ENCODE measurements at regions not wholly inside any gene's neighbourhood (a gene's known extent, or its start where the extent isn't known, plus 50 kb on each side); places are given as distances from the start of the nearest gene placed in this dataset.

DNA sequence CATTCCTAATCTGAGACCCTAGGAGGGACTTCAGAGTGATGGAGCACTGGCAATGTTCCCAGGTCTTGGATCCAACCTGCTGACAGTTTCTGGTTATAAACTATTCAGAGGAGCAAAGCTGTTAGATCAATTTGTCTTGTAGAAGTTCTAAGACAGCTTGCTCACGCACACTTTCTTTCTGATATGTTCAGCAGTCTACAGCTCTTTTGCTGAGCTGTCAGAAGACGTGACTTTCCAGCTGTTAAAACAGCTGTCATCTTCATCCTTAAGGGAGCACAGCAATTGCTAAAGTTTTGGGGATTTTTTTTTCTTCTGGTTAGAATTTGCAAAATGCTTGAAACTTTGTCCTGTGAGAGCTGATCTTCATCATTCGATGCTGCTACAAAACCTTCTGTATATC lies 823.1 kb downstream of the SORCS1 start:
- Mint-ChIP-seq H3K36me3 (ENCODE audit: low read depth) (no peaks in the 10 kb centered on the region), H3K27me3 (ENCODE audit: low read depth) (no peaks in the 10 kb centered on the region), H3K4me3 (ENCODE audit: low read depth) (no peak overlapping the region), H3K27ac (no peak overlapping the region), H3K9me3 (peaks cover 10% of the 10 kb centered on the region), H3K4me1 (ENCODE audit: low read depth) (no peaks in the 10 kb centered on the region)
- DNase-seq (ENCODE audit: low spot score), result no peak
- intact Hi-C loops (cut with micrococcal nuclease), result no loop called here

DNA sequence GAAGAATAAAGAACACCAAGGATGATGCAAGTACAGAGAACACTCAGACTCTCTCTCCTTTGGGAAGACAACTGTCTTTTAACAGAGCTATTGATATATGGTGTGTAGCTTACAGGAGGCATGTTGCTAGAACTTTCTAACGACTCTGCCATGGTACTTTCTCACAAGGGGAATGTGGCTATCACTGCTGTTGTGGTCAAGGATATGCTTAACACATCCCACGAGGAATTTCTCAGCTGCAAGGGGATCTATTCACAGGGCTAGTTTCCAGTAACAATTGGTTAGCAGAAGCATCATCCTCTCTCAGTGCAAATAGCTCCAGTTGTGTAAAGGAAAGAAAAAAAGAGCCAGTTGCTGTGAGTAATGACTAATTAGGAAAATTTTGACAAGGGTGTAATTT lies 826.0 kb downstream of the SORCS1 start:
- Mint-ChIP-seq H3K27me3 (ENCODE audit: low read depth) (no peaks in the 10 kb centered on the region), H3K36me3 (ENCODE audit: low read depth) (no peaks in the 10 kb centered on the region), H3K27ac (no peak overlapping the region), H3K4me1 (ENCODE audit: low read depth) (no peaks in the 10 kb centered on the region), H3K9me3 (peaks cover 6% of the 10 kb centered on the region), H3K4me3 (ENCODE audit: low read depth) (no peak overlapping the region)
- DNase-seq (ENCODE audit: low spot score), result no peak
- intact Hi-C loops (cut with micrococcal nuclease), result no loop called here

DNA sequence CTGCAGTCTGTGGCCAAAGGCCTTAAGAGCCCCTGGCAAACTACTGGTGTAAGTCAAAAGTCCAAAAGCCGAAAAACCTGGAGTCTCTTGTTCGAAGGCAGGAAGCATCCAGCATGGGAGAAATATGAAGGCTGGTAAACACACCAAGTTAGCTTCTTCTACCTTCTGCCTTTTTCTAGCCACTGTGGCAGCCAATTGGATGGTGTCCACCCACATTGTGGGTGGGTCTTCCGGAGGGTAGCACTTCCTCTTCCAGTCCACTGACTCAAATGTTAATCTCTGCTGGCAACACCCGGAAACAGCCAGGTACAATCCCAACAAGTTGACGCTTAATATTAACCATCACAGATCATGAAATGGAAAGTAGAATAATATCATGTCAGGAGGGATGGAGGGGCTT lies 827.6 kb downstream of the SORCS1 start:
- DNase-seq (ENCODE audit: low spot score), result no peak
- Mint-ChIP-seq H3K36me3 (ENCODE audit: low read depth) (no peaks in the 10 kb centered on the region), H3K27ac (no peak overlapping the region), H3K4me1 (ENCODE audit: low read depth) (no peaks in the 10 kb centered on the region), H3K4me3 (ENCODE audit: low read depth) (no peak overlapping the region), H3K9me3 (peaks cover 6% of the 10 kb centered on the region), H3K27me3 (ENCODE audit: low read depth) (no peaks in the 10 kb centered on the region)
- intact Hi-C loops (cut with micrococcal nuclease), result no loop called here

DNA sequence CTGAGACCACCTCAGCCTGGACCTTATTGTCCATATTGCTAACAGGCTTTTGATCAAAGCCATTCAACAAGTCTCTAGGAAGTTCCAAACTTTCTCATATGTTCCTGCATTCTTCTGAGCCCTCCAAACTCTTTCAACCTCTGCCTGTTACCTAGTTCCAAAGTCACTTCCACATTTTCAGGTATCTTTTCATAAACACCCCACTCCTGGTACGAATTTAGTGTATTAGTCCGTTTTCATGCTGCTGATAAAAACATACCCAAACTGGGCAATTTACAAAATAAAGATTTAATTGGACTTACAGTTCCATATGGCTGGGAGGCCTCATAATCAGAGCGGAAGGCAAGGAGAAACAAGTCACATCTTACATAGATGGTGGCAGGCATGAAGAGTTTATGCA lies 836.8 kb downstream of the SORCS1 start:
- intact Hi-C loops (cut with micrococcal nuclease), result no loop called here
- Mint-ChIP-seq H3K4me1 (ENCODE audit: low read depth) (no peaks in the 10 kb centered on the region), H3K36me3 (ENCODE audit: low read depth) (no peaks in the 10 kb centered on the region), H3K9me3 (peaks cover 49% of the 10 kb centered on the region), H3K27ac (no peak overlapping the region), H3K4me3 (ENCODE audit: low read depth) (no peak overlapping the region), H3K27me3 (ENCODE audit: low read depth) (no peaks in the 10 kb centered on the region)
- DNase-seq (ENCODE audit: low spot score), result no peak

DNA sequence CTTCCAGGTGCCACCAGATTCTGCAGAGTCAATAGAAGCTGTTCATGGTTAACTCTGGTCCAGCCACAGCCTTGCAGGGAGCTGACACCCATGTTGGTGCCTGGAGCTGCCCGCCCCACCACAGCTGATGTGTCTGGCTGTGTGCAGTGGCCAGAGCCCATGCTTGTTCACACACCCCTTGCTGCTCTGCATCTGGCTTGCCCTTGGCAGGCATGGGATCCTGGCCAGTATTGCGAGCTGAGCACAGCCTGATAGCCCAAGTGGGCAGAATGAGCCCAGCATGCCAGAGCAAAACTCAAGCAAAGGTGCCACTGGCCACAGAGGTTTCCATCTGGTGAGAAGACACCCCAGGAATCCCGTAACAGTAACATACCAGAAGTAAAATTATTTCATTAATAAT lies 843.6 kb downstream of the SORCS1 start:
- Mint-ChIP-seq H3K9me3 (peaks cover 12% of the 10 kb centered on the region), H3K4me1 (ENCODE audit: low read depth) (no peaks in the 10 kb centered on the region), H3K4me3 (ENCODE audit: low read depth) (no peak overlapping the region), H3K36me3 (ENCODE audit: low read depth) (no peaks in the 10 kb centered on the region), H3K27me3 (ENCODE audit: low read depth) (no peaks in the 10 kb centered on the region), H3K27ac (no peak overlapping the region)
- intact Hi-C loops (cut with micrococcal nuclease), result no loop called here
- no peak for DNase-seq (ENCODE audit: low spot score)

DNA sequence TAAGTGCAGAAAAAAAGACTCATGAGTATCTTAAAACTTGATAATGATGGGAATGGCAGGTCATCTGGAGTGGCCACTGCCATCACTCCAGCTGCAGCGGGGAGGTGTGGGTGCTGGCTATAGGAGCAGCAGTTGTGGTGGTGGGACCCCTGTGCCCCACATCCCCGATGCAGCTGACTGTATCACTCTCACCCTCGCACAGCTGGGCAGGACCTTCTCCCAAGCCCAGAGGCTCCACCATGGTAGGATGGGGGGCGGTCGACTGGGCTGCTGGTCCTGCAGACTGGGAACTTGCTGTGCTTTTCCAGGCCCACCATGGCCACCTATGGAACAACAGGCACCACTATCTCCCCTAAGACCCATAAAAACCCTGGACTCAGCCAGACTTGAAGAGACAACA lies 844.4 kb downstream of the SORCS1 start:
- no peak for DNase-seq (ENCODE audit: low spot score)
- H3K36me3 Mint-ChIP-seq (ENCODE audit: low read depth), result no peaks in the 10 kb centered on the region
- H3K9me3 Mint-ChIP-seq, result peaks cover 9% of the 10 kb centered on the region
- no peak overlapping the region for H3K4me3 Mint-ChIP-seq (ENCODE audit: low read depth)
- intact Hi-C loops (cut with micrococcal nuclease), result no loop called here
- H3K27me3 Mint-ChIP-seq (ENCODE audit: low read depth), result no peaks in the 10 kb centered on the region
- no peak overlapping the region for H3K27ac Mint-ChIP-seq
- H3K4me1 Mint-ChIP-seq (ENCODE audit: low read depth), result no peaks in the 10 kb centered on the region

DNA sequence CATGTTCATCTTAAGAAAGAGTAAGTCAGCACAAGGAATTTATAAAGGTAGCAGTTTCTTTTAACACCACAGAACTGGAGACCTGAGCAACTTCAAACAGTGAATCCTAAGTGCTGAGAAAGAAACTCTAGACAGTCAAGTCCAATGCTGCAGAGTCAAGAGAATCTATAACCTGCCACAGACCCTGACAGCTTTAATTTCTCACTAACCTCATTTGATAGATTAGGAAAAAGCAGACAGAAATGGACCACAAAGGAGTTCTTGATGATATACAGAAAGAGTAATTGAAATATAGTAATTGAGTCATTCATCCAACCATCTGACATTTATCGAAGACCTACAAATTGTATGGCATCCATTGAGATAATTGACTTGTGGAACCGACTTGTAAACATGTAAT lies 847.0 kb downstream of the SORCS1 start:
- Mint-ChIP-seq H3K27ac (no peak overlapping the region), H3K9me3 (peaks cover 4% of the 10 kb centered on the region), H3K27me3 (ENCODE audit: low read depth) (no peaks in the 10 kb centered on the region), H3K4me3 (ENCODE audit: low read depth) (no peak overlapping the region), H3K4me1 (ENCODE audit: low read depth) (no peaks in the 10 kb centered on the region), H3K36me3 (ENCODE audit: low read depth) (no peaks in the 10 kb centered on the region)
- DNase-seq (ENCODE audit: low spot score), result no peak
- intact Hi-C loops (cut with micrococcal nuclease), result no loop called here

DNA sequence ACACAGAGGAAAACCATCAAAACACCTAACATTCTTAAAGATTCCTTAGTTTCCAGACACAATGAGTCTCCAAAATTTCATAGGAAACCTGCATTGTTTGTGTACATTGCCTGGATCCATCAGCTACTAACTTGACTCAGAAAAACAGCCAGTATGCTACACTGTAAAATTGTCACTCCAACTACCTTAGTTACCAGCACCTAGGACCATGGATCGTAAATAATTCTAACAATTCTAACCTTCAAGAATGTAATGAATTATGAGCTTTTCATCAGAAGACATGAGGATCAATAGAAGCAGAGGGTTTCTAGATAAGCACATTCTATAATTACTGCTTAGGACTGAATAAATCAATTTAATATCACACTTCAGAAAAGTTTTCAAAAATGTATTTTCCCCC lies 851.5 kb downstream of the SORCS1 start:
- peaks cover 23% of the 10 kb centered on the region for H3K9me3 Mint-ChIP-seq
- H3K36me3 Mint-ChIP-seq (ENCODE audit: low read depth), result no peaks in the 10 kb centered on the region
- no peak overlapping the region for H3K27ac Mint-ChIP-seq
- no peaks in the 10 kb centered on the region for H3K4me1 Mint-ChIP-seq (ENCODE audit: low read depth)
- intact Hi-C loops (cut with micrococcal nuclease), result no loop called here
- H3K27me3 Mint-ChIP-seq (ENCODE audit: low read depth), result no peaks in the 10 kb centered on the region
- no peak for DNase-seq (ENCODE audit: low spot score)
- H3K4me3 Mint-ChIP-seq (ENCODE audit: low read depth), result no peak overlapping the region

DNA sequence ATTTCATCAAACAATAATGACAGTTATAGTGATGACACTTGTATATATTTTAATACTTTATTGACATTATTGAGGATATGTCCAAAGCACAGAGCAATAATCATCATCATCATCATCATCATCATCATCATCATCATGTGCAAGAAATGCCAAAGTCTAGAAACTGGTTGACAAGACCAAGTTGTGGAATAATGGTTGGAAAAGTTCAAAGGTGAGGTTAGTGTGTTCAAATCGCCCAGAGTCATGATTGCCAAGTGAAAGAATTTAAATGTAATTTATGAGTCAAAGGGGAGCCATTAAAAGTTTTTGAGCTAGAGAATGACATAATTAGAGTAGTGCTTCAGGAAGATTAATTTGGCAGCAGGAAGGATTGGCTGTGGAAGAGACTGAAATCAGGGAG lies 852.4 kb downstream of the SORCS1 start:
- Mint-ChIP-seq H3K27me3 (ENCODE audit: low read depth) (no peaks in the 10 kb centered on the region), H3K36me3 (ENCODE audit: low read depth) (no peaks in the 10 kb centered on the region), H3K4me1 (ENCODE audit: low read depth) (no peaks in the 10 kb centered on the region), H3K27ac (no peak overlapping the region), H3K4me3 (ENCODE audit: low read depth) (no peak overlapping the region), H3K9me3 (peaks cover 24% of the 10 kb centered on the region)
- intact Hi-C loops (cut with micrococcal nuclease), result no loop called here
- DNase-seq (ENCODE audit: low spot score), result no peak

DNA sequence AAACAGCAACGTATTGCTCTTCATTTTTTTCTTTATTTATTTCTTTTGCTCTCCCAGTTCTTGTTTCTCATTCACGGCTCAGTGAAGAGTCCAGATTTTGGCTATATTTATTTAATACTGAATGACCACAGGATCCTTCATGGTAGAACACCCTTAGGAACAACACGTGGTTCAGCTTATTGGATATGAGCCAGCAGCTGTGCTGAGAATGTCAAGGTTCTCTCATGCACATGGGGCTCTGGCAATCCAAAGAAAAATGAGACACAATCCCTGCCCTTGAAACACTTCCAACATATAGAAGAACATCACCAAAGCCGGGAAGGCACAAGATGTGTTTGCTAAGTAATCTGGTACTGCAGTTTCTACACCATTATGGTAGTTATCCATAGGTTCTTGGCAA lies 852.9 kb downstream of the SORCS1 start:
- no peaks in the 10 kb centered on the region for H3K36me3 Mint-ChIP-seq (ENCODE audit: low read depth)
- H3K27ac Mint-ChIP-seq, result no peak overlapping the region
- intact Hi-C loops (cut with micrococcal nuclease), result no loop called here
- H3K9me3 Mint-ChIP-seq, result peaks cover 25% of the 10 kb centered on the region
- no peak overlapping the region for H3K4me3 Mint-ChIP-seq (ENCODE audit: low read depth)
- H3K27me3 Mint-ChIP-seq (ENCODE audit: low read depth), result no peaks in the 10 kb centered on the region
- DNase-seq (ENCODE audit: low spot score), result no peak
- H3K4me1 Mint-ChIP-seq (ENCODE audit: low read depth), result no peaks in the 10 kb centered on the region

DNA sequence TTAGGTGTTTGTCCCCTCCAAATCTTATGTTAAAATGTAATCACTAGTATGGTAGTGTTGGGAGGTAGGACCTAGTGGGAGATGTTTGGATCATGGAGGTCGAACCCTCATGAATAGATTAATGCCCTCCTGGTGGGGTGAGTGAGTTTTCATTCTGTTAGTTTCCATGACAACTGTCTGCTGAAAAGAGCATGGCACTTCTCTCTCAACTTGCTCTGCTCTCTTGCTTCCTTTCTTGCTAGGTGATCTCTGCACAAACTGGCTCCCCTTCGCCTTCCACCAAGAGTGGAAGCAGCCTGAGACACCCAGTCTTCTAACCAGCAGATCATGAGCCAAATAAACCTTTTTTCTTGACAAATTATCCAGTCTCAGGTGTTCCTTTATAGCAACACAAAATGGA lies 853.9 kb downstream of the SORCS1 start:
- Mint-ChIP-seq H3K4me1 (ENCODE audit: low read depth) (no peaks in the 10 kb centered on the region), H3K4me3 (ENCODE audit: low read depth) (no peak overlapping the region), H3K9me3 (peaks cover 27% of the 10 kb centered on the region), H3K27me3 (ENCODE audit: low read depth) (no peaks in the 10 kb centered on the region), H3K27ac (no peak overlapping the region), H3K36me3 (ENCODE audit: low read depth) (no peaks in the 10 kb centered on the region)
- intact Hi-C loops (cut with micrococcal nuclease), result no loop called here
- DNase-seq (ENCODE audit: low spot score), result no peak

DNA sequence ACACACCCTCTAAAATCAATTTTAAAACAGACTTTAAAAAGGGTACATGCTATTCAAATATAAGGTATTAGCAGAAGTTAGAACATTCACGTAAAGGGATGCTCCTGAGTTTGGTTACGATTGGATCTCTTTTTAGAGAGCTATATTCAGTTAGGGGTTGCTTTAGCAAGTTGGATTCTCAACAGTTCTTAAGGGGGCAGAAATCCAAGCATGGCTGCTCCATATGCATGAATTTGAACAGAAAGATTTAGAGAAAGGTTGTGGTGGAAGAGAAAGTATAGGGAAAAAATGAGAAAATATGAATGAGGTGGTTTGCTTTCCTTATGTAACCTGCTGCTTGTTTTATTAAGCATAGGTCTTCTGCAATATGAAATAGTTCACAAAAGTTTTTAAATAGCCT lies 855.1 kb downstream of the SORCS1 start:
- H3K27ac Mint-ChIP-seq, result no peak overlapping the region
- no peak overlapping the region for H3K4me3 Mint-ChIP-seq (ENCODE audit: low read depth)
- no peaks in the 10 kb centered on the region for H3K36me3 Mint-ChIP-seq (ENCODE audit: low read depth)
- H3K4me1 Mint-ChIP-seq (ENCODE audit: low read depth), result no peaks in the 10 kb centered on the region
- H3K27me3 Mint-ChIP-seq (ENCODE audit: low read depth), result no peaks in the 10 kb centered on the region
- H3K9me3 Mint-ChIP-seq, result peaks cover 32% of the 10 kb centered on the region
- intact Hi-C loops (cut with micrococcal nuclease), result no loop called here
- no peak for DNase-seq (ENCODE audit: low spot score)

DNA sequence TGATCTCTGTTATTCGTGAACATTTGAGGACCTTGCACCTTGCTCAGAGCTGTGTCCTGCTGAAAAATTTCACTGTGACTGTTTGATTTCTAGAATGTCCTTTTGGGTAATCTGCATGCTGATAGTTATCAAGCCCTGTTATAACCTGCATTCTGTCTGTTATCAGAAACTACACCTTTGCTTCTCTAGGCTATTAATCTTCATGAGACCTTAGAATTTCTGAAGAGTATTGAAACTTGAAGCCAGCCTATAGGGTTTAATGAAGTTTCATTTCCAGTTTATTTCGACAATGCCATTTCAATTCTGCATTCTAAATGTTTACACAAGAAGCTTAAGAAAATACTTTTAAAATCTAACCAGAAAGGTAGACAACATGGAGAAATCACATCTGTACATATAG lies 856.2 kb downstream of the SORCS1 start:
- Mint-ChIP-seq H3K36me3 (ENCODE audit: low read depth) (no peaks in the 10 kb centered on the region), H3K27me3 (ENCODE audit: low read depth) (no peaks in the 10 kb centered on the region), H3K4me1 (ENCODE audit: low read depth) (no peaks in the 10 kb centered on the region), H3K27ac (no peak overlapping the region), H3K9me3 (peaks cover 32% of the 10 kb centered on the region), H3K4me3 (ENCODE audit: low read depth) (no peak overlapping the region)
- DNase-seq (ENCODE audit: low spot score), result no peak
- intact Hi-C loops (cut with micrococcal nuclease), result no loop called here

DNA sequence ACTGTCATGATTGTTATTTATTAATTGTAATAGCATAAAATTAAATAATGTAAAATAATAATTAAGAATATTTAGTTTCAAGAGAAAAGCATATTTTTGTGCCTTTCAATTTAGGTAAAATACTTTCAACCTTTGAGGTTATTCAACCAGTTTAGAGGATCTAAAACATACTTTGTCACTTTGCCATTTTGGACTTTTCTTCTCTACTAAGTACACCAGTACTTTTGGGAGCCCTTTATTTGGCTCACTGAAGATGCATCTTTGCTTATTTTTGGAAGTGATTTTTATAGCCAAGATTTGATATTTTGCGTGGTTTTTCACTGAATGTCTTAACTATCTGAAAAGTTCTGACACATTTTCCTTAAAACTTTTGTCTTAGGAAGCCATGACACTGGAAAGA lies 860.5 kb downstream of the SORCS1 start:
- no peaks in the 10 kb centered on the region for H3K4me1 Mint-ChIP-seq (ENCODE audit: low read depth)
- intact Hi-C loops (cut with micrococcal nuclease), result no loop called here
- no peaks in the 10 kb centered on the region for H3K27me3 Mint-ChIP-seq (ENCODE audit: low read depth)
- no peak overlapping the region for H3K27ac Mint-ChIP-seq
- no peaks in the 10 kb centered on the region for H3K36me3 Mint-ChIP-seq (ENCODE audit: low read depth)
- H3K9me3 Mint-ChIP-seq, result peaks cover 14% of the 10 kb centered on the region
- DNase-seq (ENCODE audit: low spot score), result no peak
- H3K4me3 Mint-ChIP-seq (ENCODE audit: low read depth), result no peak overlapping the region
